ENCODE measurements at regions not wholly inside any gene's neighbourhood (a gene's known extent, or its start where the extent isn't known, plus 50 kb on each side); places are given as distances from the start of the nearest gene placed in this dataset.

- POLR2A ChIA-PET (ENCODE audit: low non-redundant PET) = no interaction called here
- no peak for DNase-seq (ENCODE audit: low spot score)
- Histone ChIP-seq H3K27ac (ENCODE audit: low read depth, low read length, poor library complexity, severe bottlenecking) (no peak overlapping the region), H3K4me1 (ENCODE audit: insufficient read depth, low read length, poor library complexity, severe bottlenecking) (no peaks in the 10 kb centered on the region), H3K36me3 (ENCODE audit: insufficient read depth, low read length, poor library complexity, severe bottlenecking) (no peaks in the 10 kb centered on the region), H3K27me3 (replicated peaks; ENCODE audit: insufficient read depth, low read depth, low read length, poor library complexity) (no peaks in the 10 kb centered on the region), H3K4me3 (ENCODE audit: low read depth, low read length, poor library complexity, severe bottlenecking) (no peak overlapping the region), H3K9me3 (ENCODE audit: low read depth, low read length, poor library complexity, severe bottlenecking) (no peaks in the 10 kb centered on the region)
- intact Hi-C loops (cut with micrococcal nuclease; ENCODE audit: unreplicated experiment) = no loop called here
- CTCF ChIA-PET = no interaction called here
- no peak for TF ChIP-seq CTCF (conservative IDR thresholded peaks at IDR 0.05; ENCODE audit: low read depth, low read length)
- no TSS peak for BruUV-seq (replicated peaks)
These were observed 970.2 kb upstream of the TYRP1 start for GRCh38 chr9:11722957-11723356.

DNA sequence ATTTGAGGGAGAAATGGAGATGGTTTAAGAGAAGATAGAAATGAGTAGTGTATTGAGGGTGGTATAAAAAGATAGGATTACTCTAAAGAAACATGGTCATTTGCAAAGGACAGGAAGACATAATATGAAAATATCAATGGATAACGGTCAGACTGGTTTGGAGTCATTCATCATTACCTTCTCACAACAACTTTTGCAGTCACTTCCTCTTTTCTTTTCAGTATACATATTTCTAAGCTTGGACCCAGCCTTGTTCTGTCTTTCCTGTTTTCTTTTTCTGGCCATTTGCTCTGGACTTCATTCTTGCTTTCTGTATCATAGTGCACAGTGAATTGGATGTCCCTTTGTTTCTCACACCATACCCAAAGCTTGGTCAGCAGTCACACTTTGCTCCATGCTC, 966.5 kb upstream of the TYRP1 start:
- no peak overlapping the region for H3K4me3 ChIP-seq (ENCODE audit: low read depth, low read length, poor library complexity, severe bottlenecking)
- ChIA-PET POLR2A (ENCODE audit: low non-redundant PET) (no interaction called here), CTCF (no interaction called here)
- H3K9me3 ChIP-seq (ENCODE audit: low read depth, low read length, poor library complexity, severe bottlenecking) = no peaks in the 10 kb centered on the region
- DNase-seq (ENCODE audit: low spot score) = no peak
- H3K27ac ChIP-seq (ENCODE audit: low read depth, low read length, poor library complexity, severe bottlenecking) = no peak overlapping the region
- H3K27me3 ChIP-seq (replicated peaks; ENCODE audit: insufficient read depth, low read depth, low read length, poor library complexity) = no peaks in the 10 kb centered on the region
- H3K36me3 ChIP-seq (ENCODE audit: insufficient read depth, low read length, poor library complexity, severe bottlenecking) = no peaks in the 10 kb centered on the region
- intact Hi-C loops (cut with micrococcal nuclease; ENCODE audit: unreplicated experiment) = no loop called here
- no TSS peak for BruUV-seq (replicated peaks)
- TF ChIP-seq CTCF (conservative IDR thresholded peaks at IDR 0.05; ENCODE audit: low read depth, low read length) (no peak), EZH2 (IDR thresholded peaks at IDR 0.05; ENCODE audit: borderline replicate concordance, low read depth, low read length, poor library complexity, severe bottlenecking) (no peak)
- H3K4me1 ChIP-seq (ENCODE audit: insufficient read depth, low read length, poor library complexity, severe bottlenecking) = no peaks in the 10 kb centered on the region

GRCh38 chr9:11735391-11735790, 957.8 kb upstream of the TYRP1 start:
- H3K4me3 ChIP-seq (ENCODE audit: low read depth, low read length, poor library complexity, severe bottlenecking) = no peak overlapping the region
- H3K9me3 ChIP-seq (ENCODE audit: low read depth, low read length, poor library complexity, severe bottlenecking) = peaks cover 18% of the 10 kb centered on the region
- POLR2A ChIA-PET (ENCODE audit: low non-redundant PET) = no interaction called here
- no peaks in the 10 kb centered on the region for H3K27me3 ChIP-seq (replicated peaks; ENCODE audit: insufficient read depth, low read depth, low read length, poor library complexity)
- no peak for TF ChIP-seq CTCF (conservative IDR thresholded peaks at IDR 0.05; ENCODE audit: low read depth, low read length)
- no peak for TF ChIP-seq EZH2 (IDR thresholded peaks at IDR 0.05; ENCODE audit: borderline replicate concordance, low read depth, low read length, poor library complexity, severe bottlenecking)
- DNase-seq (ENCODE audit: low spot score) = no peak
- no peak overlapping the region for H3K27ac ChIP-seq (ENCODE audit: low read depth, low read length, poor library complexity, severe bottlenecking)
- no peaks in the 10 kb centered on the region for H3K4me1 ChIP-seq (ENCODE audit: insufficient read depth, low read length, poor library complexity, severe bottlenecking)
- BruUV-seq (replicated peaks) = no TSS peak
- CTCF ChIA-PET = no interaction called here
- no peaks in the 10 kb centered on the region for H3K36me3 ChIP-seq (ENCODE audit: insufficient read depth, low read length, poor library complexity, severe bottlenecking)
- intact Hi-C loops (cut with micrococcal nuclease; ENCODE audit: unreplicated experiment) = loop anchor here (1.0 kb wide), 1 partner anchor 12 kb away; no protein-coding TSS in a partner anchor
